ENCODE measurements at regions not wholly inside any gene's neighbourhood (a gene's known extent, or its start where the extent isn't known, plus 50 kb on each side); places are given as distances from the start of the nearest gene placed in this dataset.

- Mint-ChIP-seq H3K4me3 (no peak overlapping the region), H3K4me1 (ENCODE audit: low read depth) (peaks cover 8% of the 10 kb centered on the region), H3K27ac (peak overlapping the region; percentile 48), H3K27me3 (ENCODE audit: insufficient read depth) (peaks cover 11% of the 10 kb centered on the region), H3K36me3 (ENCODE audit: low read depth) (no peaks in the 10 kb centered on the region), H3K9me3 (no peaks in the 10 kb centered on the region)
- no peak for DNase-seq (ENCODE audit: low spot score)
- intact Hi-C loops (cut with micrococcal nuclease) = no loop called here
Observed at GRCh38 chr2:88265352-88266303, 95.5 kb downstream of the THNSL2 start.

GRCh38 chr2:88263861-88264260 lies 93.7 kb downstream of the THNSL2 start:
- H3K9me3 Mint-ChIP-seq = no peaks in the 10 kb centered on the region
- no peak overlapping the region for H3K27ac Mint-ChIP-seq
- H3K27me3 Mint-ChIP-seq (ENCODE audit: insufficient read depth) = peaks cover 14% of the 10 kb centered on the region
- intact Hi-C loops (cut with micrococcal nuclease) = no loop called here
- no peaks in the 10 kb centered on the region for H3K36me3 Mint-ChIP-seq (ENCODE audit: low read depth)
- peaks cover 8% of the 10 kb centered on the region for H3K4me1 Mint-ChIP-seq (ENCODE audit: low read depth)
- DNase-seq (ENCODE audit: low spot score) = no peak
- H3K4me3 Mint-ChIP-seq = no peak overlapping the region

GRCh38 chr2:88261725-88262124 lies 91.6 kb downstream of the THNSL2 start:
- H3K27ac Mint-ChIP-seq = no peak overlapping the region
- intact Hi-C loops (cut with micrococcal nuclease) = no loop called here
- no peak for DNase-seq (ENCODE audit: low spot score)
- H3K4me1 Mint-ChIP-seq (ENCODE audit: low read depth) = peaks cover 8% of the 10 kb centered on the region
- H3K27me3 Mint-ChIP-seq (ENCODE audit: insufficient read depth) = peaks cover 12% of the 10 kb centered on the region
- H3K36me3 Mint-ChIP-seq (ENCODE audit: low read depth) = no peaks in the 10 kb centered on the region
- no peak overlapping the region for H3K4me3 Mint-ChIP-seq
- H3K9me3 Mint-ChIP-seq = no peaks in the 10 kb centered on the region

- Mint-ChIP-seq H3K4me3 (no peak overlapping the region), H3K27ac (no peak overlapping the region), H3K27me3 (ENCODE audit: insufficient read depth) (peaks cover 5% of the 10 kb centered on the region), H3K4me1 (ENCODE audit: low read depth) (no peaks in the 10 kb centered on the region), H3K36me3 (ENCODE audit: low read depth) (no peaks in the 10 kb centered on the region), H3K9me3 (no peaks in the 10 kb centered on the region)
- intact Hi-C loops (cut with micrococcal nuclease) = no loop called here
- no peak for DNase-seq (ENCODE audit: low spot score)
Observed at GRCh38 chr2:88258208-88258607, 88.1 kb downstream of the THNSL2 start.

- intact Hi-C loops (cut with micrococcal nuclease) = no loop called here
- no peaks in the 10 kb centered on the region for H3K4me1 Mint-ChIP-seq (ENCODE audit: low read depth)
Observed at GRCh38 chr2:88254437-88255091, 84.4 kb downstream of the THNSL2 start.

GRCh38 chr2:88253997-88254396 lies 83.9 kb downstream of the THNSL2 start:
- Mint-ChIP-seq H3K27ac (no peak overlapping the region), H3K9me3 (no peaks in the 10 kb centered on the region), H3K27me3 (ENCODE audit: insufficient read depth) (no peaks in the 10 kb centered on the region), H3K4me3 (no peak overlapping the region), H3K4me1 (ENCODE audit: low read depth) (no peaks in the 10 kb centered on the region), H3K36me3 (ENCODE audit: low read depth) (no peaks in the 10 kb centered on the region)
- DNase-seq (ENCODE audit: low spot score) = no peak
- intact Hi-C loops (cut with micrococcal nuclease) = no loop called here

More at GRCh38 chr2:88254437-88255091, 84.4 kb downstream of the THNSL2 start:
- Mint-ChIP-seq H3K27me3 (ENCODE audit: insufficient read depth) (peaks cover under 1% of the 10 kb centered on the region), H3K9me3 (no peaks in the 10 kb centered on the region), H3K27ac (no peak overlapping the region), H3K36me3 (ENCODE audit: low read depth) (no peaks in the 10 kb centered on the region), H3K4me3 (no peak overlapping the region)
- DNase-seq (ENCODE audit: low spot score) = no peak

- no peak for DNase-seq (ENCODE audit: low spot score)
- H3K4me1 Mint-ChIP-seq (ENCODE audit: low read depth) = no peaks in the 10 kb centered on the region
- H3K4me3 Mint-ChIP-seq = no peak overlapping the region
- no peak overlapping the region for H3K27ac Mint-ChIP-seq
- intact Hi-C loops (cut with micrococcal nuclease) = no loop called here
- no peaks in the 10 kb centered on the region for H3K9me3 Mint-ChIP-seq
- H3K27me3 Mint-ChIP-seq (ENCODE audit: insufficient read depth) = no peaks in the 10 kb centered on the region
- H3K36me3 Mint-ChIP-seq (ENCODE audit: low read depth) = no peaks in the 10 kb centered on the region
Observed at GRCh38 chr2:88253375-88253774, 83.2 kb downstream of the THNSL2 start.

- intact Hi-C loops (cut with micrococcal nuclease) = no loop called here
Observed at GRCh38 chr2:88252646-88253045, 82.5 kb downstream of the THNSL2 start.

GRCh38 chr2:88252111-88252510 lies 82.0 kb downstream of the THNSL2 start:
- no peaks in the 10 kb centered on the region for H3K9me3 Mint-ChIP-seq

More at GRCh38 chr2:88252646-88253045, 82.5 kb downstream of the THNSL2 start:
- no peaks in the 10 kb centered on the region for H3K9me3 Mint-ChIP-seq
- H3K4me1 Mint-ChIP-seq (ENCODE audit: low read depth) = no peaks in the 10 kb centered on the region
- H3K4me3 Mint-ChIP-seq = no peak overlapping the region
- no peaks in the 10 kb centered on the region for H3K27me3 Mint-ChIP-seq (ENCODE audit: insufficient read depth)
- no peaks in the 10 kb centered on the region for H3K36me3 Mint-ChIP-seq (ENCODE audit: low read depth)
- no peak for DNase-seq (ENCODE audit: low spot score)
- H3K27ac Mint-ChIP-seq = no peak overlapping the region

GRCh38 chr2:88250404-88250803 lies 80.3 kb downstream of the THNSL2 start:
- no peaks in the 10 kb centered on the region for H3K4me1 Mint-ChIP-seq (ENCODE audit: low read depth)
- no peaks in the 10 kb centered on the region for H3K9me3 Mint-ChIP-seq
- no peaks in the 10 kb centered on the region for H3K36me3 Mint-ChIP-seq (ENCODE audit: low read depth)
- no peak overlapping the region for H3K4me3 Mint-ChIP-seq
- no peak overlapping the region for H3K27ac Mint-ChIP-seq
- intact Hi-C loops (cut with micrococcal nuclease) = no loop called here
- H3K27me3 Mint-ChIP-seq (ENCODE audit: insufficient read depth) = no peaks in the 10 kb centered on the region
- DNase-seq (ENCODE audit: low spot score) = no peak

More at GRCh38 chr2:88252111-88252510, 82.0 kb downstream of the THNSL2 start:
- Mint-ChIP-seq H3K4me1 (ENCODE audit: low read depth) (no peaks in the 10 kb centered on the region), H3K27me3 (ENCODE audit: insufficient read depth) (no peaks in the 10 kb centered on the region), H3K36me3 (ENCODE audit: low read depth) (no peaks in the 10 kb centered on the region), H3K4me3 (no peak overlapping the region), H3K27ac (no peak overlapping the region)
- intact Hi-C loops (cut with micrococcal nuclease) = no loop called here
- DNase-seq (ENCODE audit: low spot score) = no peak

- H3K4me1 Mint-ChIP-seq (ENCODE audit: low read depth) = no peaks in the 10 kb centered on the region
- H3K36me3 Mint-ChIP-seq (ENCODE audit: low read depth) = no peaks in the 10 kb centered on the region
- no peak overlapping the region for H3K27ac Mint-ChIP-seq
- no peak overlapping the region for H3K4me3 Mint-ChIP-seq
- H3K9me3 Mint-ChIP-seq = no peaks in the 10 kb centered on the region
- DNase-seq (ENCODE audit: low spot score) = no peak
- no peaks in the 10 kb centered on the region for H3K27me3 Mint-ChIP-seq (ENCODE audit: insufficient read depth)
- intact Hi-C loops (cut with micrococcal nuclease) = no loop called here
Observed at GRCh38 chr2:88248280-88248828, 78.2 kb downstream of the THNSL2 start.

- Mint-ChIP-seq H3K4me1 (ENCODE audit: low read depth) (no peaks in the 10 kb centered on the region), H3K9me3 (peaks cover 4% of the 10 kb centered on the region), H3K27ac (no peak overlapping the region), H3K27me3 (ENCODE audit: insufficient read depth) (no peaks in the 10 kb centered on the region), H3K36me3 (ENCODE audit: low read depth) (no peaks in the 10 kb centered on the region), H3K4me3 (no peak overlapping the region)
- no peak for DNase-seq (ENCODE audit: low spot score)
- intact Hi-C loops (cut with micrococcal nuclease) = no loop called here
Observed at GRCh38 chr2:88247531-88247930, 77.4 kb downstream of the THNSL2 start.

GRCh38 chr2:88245109-88245508 lies 75.0 kb downstream of the THNSL2 start:
- intact Hi-C loops (cut with micrococcal nuclease) = no loop called here
- no peak overlapping the region for H3K4me3 Mint-ChIP-seq
- H3K9me3 Mint-ChIP-seq = peaks cover 4% of the 10 kb centered on the region
- DNase-seq (ENCODE audit: low spot score) = no peak
- no peaks in the 10 kb centered on the region for H3K27me3 Mint-ChIP-seq (ENCODE audit: insufficient read depth)
- H3K4me1 Mint-ChIP-seq (ENCODE audit: low read depth) = no peaks in the 10 kb centered on the region
- no peaks in the 10 kb centered on the region for H3K36me3 Mint-ChIP-seq (ENCODE audit: low read depth)
- H3K27ac Mint-ChIP-seq = no peak overlapping the region

Data from activated T-helper 1 cell treated with anti-CD3 and anti-CD28 coated beads, Interleukin-12 subunit alpha, Interleukin-12 subunit beta, Interleukin-2, Interleukin-4 antibody, amounts not matched to agents 30 ng/mL and 10 ng/mL and 1 ng/mL, durations not matched to agents 14 hours and 24 hours and 36 hours (primary cell).